Neuron (in vitro differentiated cells): ENCODE measurements at regions not wholly inside any gene's neighbourhood (a gene's known extent, or its start where the extent isn't known, plus 50 kb on each side); places are given as distances from the start of the nearest gene placed in this dataset.

Experiments
- H2AFZ ChIP-seq: one replicate; pipeline ENCODE4 v1.6.1; 2013; ENCODE audit warnings: low read depth, mild to moderate bottlenecking, inconsistent platforms, low read length, moderate library complexity
- H3K27me3 ChIP-seq: one replicate; pipeline ENCODE4 v1.6.1; 2013; ENCODE audit warnings: low read length; ENCODE audit not compliant: insufficient read depth
- H3K36me3 ChIP-seq: one replicate; pipeline ENCODE4 v1.6.1; 2013; ENCODE audit warnings: low read length; ENCODE audit not compliant: insufficient read depth
- H3K4me1 ChIP-seq: one replicate; pipeline ENCODE4 v1.6.1; 2013; ENCODE audit warnings: low read length; ENCODE audit not compliant: insufficient read depth
- H3K4me3 ChIP-seq: 2 replicates; pipeline ENCODE4 v1.5.1; 2013; ENCODE audit warnings: mild to moderate bottlenecking, low read length, moderate library complexity
- H3K9me3 ChIP-seq: one replicate; pipeline ENCODE4 v1.6.1; 2013; ENCODE audit warnings: low read length

- Histone ChIP-seq H3K4me3 (no peak overlapping the region), H2AFZ (no peak overlapping the region), H3K9me3 (no peaks in the 10 kb centered on the region), H3K36me3 (no peaks in the 10 kb centered on the region), H3K27me3 (peaks cover 2% of the 10 kb centered on the region), H3K4me1 (no peaks in the 10 kb centered on the region)
Observed at GRCh38 chr11:43602670-43603069, 77.9 kb upstream of the HSD17B12 start.

DNA sequence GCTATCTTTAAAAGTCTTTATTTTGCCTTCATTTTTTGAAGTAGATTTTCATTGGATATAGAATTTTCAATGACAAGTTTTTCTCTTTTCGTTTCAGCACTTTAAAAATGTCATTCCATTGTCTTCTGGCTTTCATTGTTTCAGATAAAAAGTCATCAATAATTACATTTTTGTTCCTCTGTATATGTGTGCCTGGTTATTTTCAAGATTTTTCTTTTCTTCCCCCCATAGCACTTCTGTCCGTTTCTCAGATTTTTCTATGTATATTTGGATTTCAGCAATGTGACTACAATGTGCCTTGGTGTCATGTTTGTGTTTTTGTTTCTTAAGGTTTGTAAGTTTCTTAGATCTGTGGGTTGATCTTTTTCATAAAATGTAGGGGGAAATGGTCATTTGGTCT lies 66.3 kb upstream of the HSD17B12 start:
- H3K36me3 ChIP-seq = no peaks in the 10 kb centered on the region

DNA sequence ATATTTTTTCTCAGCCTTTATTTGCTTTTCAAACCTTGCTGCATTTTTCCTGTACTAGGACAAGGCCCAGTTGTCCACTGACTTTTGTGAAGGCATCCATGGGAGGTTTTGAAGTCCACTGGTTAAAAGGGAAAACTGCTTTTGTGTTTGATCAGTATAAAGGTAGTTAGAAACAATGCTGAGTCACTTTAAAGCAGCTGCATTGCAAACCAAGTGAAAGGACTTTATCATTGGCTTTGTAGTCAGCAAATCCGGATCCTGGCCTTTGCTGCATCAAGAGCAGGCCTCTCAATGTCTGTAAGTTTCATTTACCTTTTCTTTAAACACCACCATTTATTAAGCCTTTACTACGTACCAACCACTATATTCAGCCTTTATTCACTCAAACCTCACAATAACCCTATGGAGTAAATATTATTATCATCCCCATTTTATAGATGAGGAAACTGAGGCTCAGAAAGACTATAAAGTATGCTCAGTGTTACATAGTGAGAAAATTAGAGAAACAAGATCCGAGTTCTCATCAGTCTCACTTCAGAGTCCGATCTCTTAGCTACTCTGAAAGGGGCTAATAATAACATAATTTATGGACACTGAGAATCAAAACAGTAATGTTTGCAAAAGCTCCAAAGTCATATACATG lies 60.6 kb upstream of the HSD17B12 start:
- Histone ChIP-seq H3K4me3 (no peak overlapping the region), H3K36me3 (no peaks in the 10 kb centered on the region), H3K4me1 (no peaks in the 10 kb centered on the region), H3K9me3 (no peaks in the 10 kb centered on the region), H3K27me3 (peaks cover 8% of the 10 kb centered on the region), H2AFZ (no peak overlapping the region)

More for the DNA sequence above, 66.3 kb upstream of the HSD17B12 start:
- Histone ChIP-seq H2AFZ (no peak overlapping the region), H3K4me1 (no peaks in the 10 kb centered on the region), H3K9me3 (no peaks in the 10 kb centered on the region), H3K4me3 (no peak overlapping the region), H3K27me3 (no peaks in the 10 kb centered on the region)

DNA sequence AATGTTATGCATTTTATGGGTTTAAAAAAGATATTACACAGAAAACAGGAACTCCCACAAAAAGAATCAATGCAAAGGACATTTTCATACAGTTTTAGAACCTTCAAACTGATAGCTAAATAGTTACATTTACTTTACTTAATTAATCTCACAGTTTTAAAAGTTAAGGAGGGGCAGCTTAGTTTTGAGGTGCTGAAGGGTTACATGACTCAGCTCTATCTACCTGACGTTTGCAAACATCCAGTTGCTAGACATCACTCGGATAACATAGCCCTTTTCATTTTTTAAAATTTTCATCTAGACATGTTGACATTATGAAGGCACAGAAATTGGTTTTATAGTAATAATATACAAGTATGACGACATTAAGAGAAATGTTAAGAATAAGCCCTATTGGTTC lies 53.7 kb upstream of the HSD17B12 start:
- no peaks in the 10 kb centered on the region for H3K9me3 ChIP-seq
- H2AFZ ChIP-seq = no peak overlapping the region
- H3K36me3 ChIP-seq = no peaks in the 10 kb centered on the region
- H3K27me3 ChIP-seq = peaks cover 6% of the 10 kb centered on the region
- H3K4me3 ChIP-seq = no peak overlapping the region
- H3K4me1 ChIP-seq = no peaks in the 10 kb centered on the region
